Epidermal melanocyte (primary cell): ENCODE measurements at regions not wholly inside any gene's neighbourhood (a gene's known extent, or its start where the extent isn't known, plus 50 kb on each side); places are given as distances from the start of the nearest gene placed in this dataset.

Source experiments
- DNase-seq: peaks from one replicate; pipeline ENCODE4 v3.0.0; 2011; ENCODE audit warnings: low spot score; ENCODE audit not compliant: insufficient read length

DNA sequence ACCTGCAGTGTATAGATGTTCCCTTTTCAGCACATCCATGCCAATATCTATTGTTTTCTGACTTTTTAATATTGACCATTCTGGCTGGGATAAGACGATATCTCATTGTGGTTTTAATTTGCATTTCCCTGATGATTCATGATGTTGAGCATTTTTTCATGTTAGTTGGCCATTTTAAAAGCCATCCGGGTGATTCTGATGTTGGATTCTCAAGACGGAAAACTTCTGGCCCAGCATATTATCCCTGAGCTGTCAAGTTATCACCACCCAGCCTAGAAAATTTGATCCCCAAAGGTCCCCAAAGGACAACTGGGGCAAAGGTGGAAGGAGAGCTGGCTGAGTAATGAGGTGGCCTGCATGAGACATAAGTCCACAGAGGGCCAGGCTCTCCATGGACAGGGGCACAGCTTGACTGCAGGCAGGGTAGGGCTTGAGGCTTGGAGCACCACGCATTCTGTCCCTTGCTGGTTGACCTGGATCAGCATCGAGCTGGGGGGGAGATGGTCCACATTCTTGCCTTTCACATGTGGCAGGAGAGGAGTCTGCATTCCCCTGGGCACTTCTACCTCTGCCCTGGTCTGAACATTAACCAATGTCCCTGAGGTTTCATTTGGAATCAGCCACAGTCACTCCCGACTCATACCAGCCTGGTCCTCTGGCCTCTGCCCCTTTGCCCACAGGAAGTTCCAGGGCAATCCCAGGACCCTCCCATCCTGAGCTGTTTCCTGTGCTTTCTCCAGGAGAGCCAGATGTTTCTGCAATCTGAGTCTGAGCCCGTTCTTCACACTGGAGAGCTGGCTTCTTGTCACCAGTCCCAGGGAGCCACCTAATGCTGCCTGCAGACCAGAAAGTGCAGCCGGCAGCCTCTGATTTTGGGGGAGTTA is 69.2 kb downstream of the ISG20 start:
- peak; percentile 32 for DNase-seq

DNA sequence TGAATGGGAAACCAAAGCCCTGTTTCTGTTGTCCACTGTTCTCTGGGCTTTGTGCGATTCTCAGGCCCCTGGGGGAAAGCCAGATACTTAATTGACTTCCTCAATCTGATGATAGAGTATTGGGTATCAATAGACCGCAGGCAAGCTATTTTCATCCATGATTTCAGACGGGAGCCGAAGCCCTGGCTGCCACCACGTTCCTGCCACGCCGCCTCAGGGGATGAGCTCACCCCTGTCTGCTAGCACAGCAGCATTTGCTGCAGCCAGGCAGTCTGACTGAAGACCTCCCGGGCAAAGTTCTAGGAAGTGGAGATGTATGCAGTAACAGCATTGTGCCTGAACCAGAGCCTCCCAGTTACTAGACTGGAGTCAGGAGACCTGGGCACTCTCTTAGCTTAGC is 69.8 kb downstream of the ISG20 start:
- DNase-seq: peak; percentile 56

- DNase-seq: no peak
Observed at GRCh38 chr15:88710027-88710715, 71.4 kb downstream of the ISG20 start.

DNA sequence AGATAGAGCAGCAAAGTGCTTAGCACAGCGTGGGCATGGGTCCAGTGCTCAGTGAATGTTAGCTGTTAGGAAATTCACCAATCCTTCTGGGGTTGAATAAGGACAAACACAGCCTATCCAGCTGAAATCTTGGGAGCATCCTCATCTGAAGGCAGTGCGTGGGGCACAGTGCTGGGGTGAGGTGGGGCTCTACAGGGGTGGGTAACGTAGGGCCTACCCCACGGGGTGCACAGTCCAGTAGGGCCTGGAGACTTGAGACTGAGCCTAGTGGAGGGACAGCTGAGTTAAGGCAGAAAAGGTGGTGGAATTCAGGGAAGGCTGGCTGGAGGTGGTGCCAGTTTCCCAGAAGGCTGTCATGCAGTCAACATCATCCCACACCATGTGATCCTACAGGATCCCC is 73.0 kb downstream of the ISG20 start:
- no peak for DNase-seq

DNA sequence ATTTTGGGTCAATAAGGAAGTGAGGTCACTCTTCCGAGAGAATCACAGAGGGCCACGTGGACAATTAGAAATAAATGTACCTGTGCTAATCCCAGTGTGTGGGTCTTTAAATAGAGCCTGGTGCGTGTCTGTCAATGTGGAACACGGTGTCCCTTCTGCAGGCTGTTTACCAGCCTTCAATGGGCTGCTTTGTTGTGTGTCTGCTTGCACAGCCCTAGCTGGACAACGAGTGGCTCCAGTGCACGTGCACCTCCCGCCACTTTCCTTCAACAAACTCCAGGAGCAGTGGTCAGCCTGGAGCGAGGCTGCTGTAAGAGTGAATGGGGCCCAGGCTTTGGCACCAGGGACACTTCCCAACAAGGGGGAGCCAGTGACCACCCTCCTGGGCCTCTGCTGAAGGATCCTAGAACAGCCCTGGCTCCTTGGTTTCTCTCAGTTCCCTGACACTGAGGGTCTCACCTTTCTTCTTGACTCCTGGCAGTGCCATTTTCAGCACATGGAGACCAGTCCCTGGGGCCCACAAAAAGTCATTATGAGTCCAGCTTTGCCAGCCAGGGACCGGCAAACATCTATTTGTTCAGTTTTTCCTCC is 76.1 kb downstream of the ISG20 start:
- no peak for DNase-seq

- DNase-seq: no peak
Observed at GRCh38 chr15:88716543-88717381, 77.9 kb downstream of the ISG20 start.

DNA sequence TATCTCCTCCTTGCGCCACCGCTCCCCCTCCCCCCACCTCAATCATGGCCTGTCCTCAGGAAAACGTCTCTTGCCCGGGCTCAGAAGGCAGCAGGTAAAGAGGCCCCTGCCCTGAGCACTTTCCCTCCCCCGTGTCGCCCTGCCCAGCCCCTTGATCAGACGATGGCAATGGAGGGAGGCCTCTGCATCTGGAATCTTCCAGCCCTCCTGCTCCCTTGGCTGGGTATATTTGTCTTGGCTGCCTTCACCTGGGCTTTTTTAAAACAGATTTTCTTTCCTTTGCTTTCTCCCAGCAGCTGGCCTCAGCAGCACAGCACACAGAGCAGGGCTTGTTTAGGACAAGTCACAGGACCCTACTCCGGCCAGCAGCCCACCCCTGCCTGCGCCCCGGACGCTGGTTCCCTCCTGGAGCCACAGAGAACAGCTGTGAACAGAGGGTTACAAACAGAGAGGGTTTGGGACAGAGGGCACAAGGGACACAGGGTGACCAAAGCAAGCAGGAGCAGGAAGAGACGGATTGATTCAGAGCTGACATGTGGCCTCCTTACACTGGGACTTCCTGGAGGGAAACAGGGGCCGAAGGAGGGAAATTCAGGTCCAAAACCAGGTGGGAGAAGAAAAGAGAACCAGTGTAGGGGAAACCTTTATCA is 78.7 kb downstream of the ISG20 start:
- no peak for DNase-seq

GRCh38 chr15:88718731-88719130 is 79.9 kb downstream of the ISG20 start:
- no peak for DNase-seq

- no peak for DNase-seq
Observed at GRCh38 chr15:88719654-88720053, 80.8 kb downstream of the ISG20 start.

- no peak for DNase-seq
Observed at GRCh38 chr15:88725305-88726210, 77.7 kb upstream of the ACAN start.

GRCh38 chr15:88727439-88727838 is 75.8 kb upstream of the ACAN start:
- DNase-seq: no peak

- no peak for DNase-seq
Observed at GRCh38 chr15:88729581-88729980, 73.7 kb upstream of the ACAN start.

GRCh38 chr15:88730751-88731150 is 72.5 kb upstream of the ACAN start:
- DNase-seq: no peak

GRCh38 chr15:88735212-88735611 is 68.0 kb upstream of the ACAN start:
- DNase-seq: no peak

DNA sequence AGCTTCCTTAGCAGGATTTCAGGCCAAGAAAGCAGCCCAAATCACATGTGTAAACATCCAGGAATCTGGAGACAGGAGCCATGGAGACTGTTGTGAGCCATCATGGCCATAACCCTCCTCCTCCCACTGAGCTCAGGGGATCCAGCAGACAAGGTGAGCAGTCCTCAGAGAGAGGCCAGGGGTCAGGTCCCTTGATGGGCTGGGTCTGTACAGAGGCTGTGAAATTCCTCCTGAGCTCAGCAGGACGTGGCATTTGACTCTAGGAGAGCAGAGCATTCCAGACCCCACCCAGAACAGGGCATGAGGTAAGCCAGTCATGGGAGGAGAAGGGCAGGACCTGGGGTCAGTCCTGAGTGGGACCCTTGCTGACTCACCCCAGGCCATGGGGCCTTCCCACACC is 67.0 kb upstream of the ACAN start:
- no peak for DNase-seq

DNA sequence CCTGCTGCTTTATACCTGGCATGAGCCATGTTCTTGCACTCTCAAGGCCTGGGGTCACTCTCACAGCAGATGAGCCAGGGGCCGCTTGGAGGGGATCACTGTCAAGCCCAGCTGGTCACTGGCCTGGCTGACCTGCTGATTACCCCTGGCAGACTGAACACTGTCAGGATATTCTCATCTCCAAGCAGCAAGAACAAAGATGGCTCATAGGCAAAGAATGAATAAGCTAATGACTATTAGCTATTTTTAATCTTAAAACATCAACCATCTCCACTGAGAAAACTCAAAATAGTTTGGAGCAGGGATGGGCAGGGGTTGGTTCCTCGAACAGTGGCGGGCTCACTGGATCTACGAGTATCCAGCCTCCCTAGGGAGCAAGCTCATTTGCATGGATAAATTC is 64.4 kb upstream of the ACAN start:
- DNase-seq: no peak

DNA sequence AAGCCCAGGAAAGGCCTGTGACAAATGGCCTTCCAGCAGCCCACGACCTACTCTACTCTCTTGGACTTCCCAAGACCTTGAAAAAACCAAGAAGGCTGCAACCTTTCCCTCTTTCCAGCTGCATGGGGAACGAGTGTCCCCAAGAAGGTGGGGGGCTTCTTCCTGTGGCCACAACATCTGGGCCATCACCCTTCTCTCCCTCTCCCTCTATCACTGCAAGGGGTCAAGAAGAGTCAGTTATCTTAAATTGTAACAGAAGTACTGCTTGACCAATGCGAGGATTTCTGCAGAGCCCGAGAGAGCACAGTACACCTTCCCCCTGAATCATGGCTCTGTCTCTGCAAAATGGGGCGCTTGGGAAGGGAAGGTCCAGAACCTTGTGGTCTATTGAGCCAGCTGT is 63.7 kb upstream of the ACAN start:
- DNase-seq: no peak

DNA sequence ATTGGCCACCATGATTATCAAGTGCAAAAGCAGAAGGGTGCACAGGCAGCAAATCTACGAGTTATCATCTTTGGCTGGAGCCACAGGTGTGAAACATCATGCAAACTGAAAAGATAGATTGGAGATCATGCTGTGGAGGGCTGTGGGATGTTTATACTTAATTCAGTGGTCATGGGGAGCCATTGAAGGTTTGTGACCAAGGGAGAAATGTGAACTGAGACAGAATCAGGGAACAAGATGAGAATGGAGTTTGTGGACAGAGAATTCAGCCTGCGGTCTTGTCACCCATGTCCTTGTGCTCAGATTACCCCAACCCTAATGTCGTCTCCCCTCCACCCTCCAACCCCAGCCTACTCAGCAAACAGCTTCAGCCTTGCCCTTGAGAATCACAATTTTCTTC is 62.9 kb upstream of the ACAN start:
- no peak for DNase-seq

DNA sequence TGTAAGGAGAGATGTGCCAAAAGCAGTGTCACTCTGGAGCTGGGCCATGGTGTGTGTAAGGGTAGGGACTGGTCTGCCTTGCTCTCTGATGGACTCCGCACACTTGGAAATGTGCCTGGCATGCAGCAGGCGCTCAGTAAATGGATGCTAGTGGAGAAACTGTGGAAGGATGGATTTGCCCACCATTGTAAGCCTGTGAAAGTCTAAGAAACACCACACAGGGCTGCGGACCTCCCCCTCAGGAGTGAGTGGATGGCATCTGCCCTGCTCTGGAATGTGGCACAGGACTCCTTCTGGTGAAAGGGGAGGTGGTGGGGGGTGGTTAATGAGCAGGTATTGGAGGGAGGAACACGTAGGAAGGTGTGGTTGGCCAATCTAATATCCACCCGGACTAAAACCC is 62.2 kb upstream of the ACAN start:
- DNase-seq: no peak

DNA sequence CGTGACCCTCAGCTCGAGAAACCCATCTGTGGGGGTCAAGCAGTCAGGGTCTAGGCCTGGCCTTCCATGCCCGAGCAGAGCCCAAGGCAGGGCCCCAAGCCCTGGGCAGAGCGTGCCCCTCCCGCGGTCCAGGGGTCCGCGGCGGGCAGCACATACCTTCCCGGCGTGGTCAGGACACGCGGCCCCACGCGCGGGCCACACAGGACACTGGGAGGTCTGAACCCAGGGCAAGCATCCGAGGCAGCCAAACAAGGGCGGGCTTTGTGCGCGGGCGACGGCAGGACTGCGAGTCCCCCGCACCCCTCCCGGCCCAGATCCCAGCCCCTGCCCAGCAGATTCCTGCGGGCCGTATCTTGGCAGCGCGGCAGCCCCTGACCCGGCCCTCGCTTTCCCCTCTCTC is 61.6 kb upstream of the ACAN start:
- no peak for DNase-seq
